Left ventricle myocardium inferior (tissue), 1 donor: ENCODE measurements at regions not wholly inside any gene's neighbourhood (a gene's known extent, or its start where the extent isn't known, plus 50 kb on each side); places are given as distances from the start of the nearest gene placed in this dataset.
"Not testable (repeated sequence)": the region's sequence is repeated elsewhere in the genome, so short reads cannot be mapped to it uniquely, and the experiment has no call there.

ENCODE experiments used
- DNase-seq: peaks from one replicate; pipeline ENCODE4 v3.0.0-alpha.2; 2020
- H3K27ac ChIP-seq: fragments of 200-600 bp; replicated peaks from 2 replicates; pipeline ENCODE4 v1.8.0; 2021
- H3K27me3 ChIP-seq: fragments of 200-600 bp; 2 replicates; pipeline ENCODE4 v1.8.0; 2021; ENCODE audit warnings: low read depth
- H3K36me3 ChIP-seq: fragments of 200-600 bp; 2 replicates; pipeline ENCODE4 v1.8.0; 2021
- H3K4me1 ChIP-seq: fragments of 200-600 bp; 2 replicates; pipeline ENCODE4 v1.8.0; 2021
- H3K4me3 ChIP-seq: fragments of 200-600 bp; 2 replicates; pipeline ENCODE4 v1.8.0; 2021; ENCODE audit warnings: mild to moderate bottlenecking, moderate library complexity
- H3K9me3 ChIP-seq: fragments of 200-600 bp; replicated peaks from 2 replicates; pipeline ENCODE4 v1.8.0; 2021
- CTCF ChIP-seq: fragments of 200-600 bp; IDR thresholded peaks from 2 replicates; pipeline ENCODE4 v1.8.0; 2021; ENCODE audit warnings: antibody characterized with exemption, mild to moderate bottlenecking, borderline replicate concordance
- intact Hi-C: fragments of 100-400 bp; cut with micrococcal nuclease; formaldehyde crosslinking; loops from one replicate; pipeline ENCODE4 v1.11.0; 2022
- donor health status: DM: no; HTN: yes; CAD: no; lungs with severe emphysema.

- H3K27me3 ChIP-seq = no peaks in the 10 kb centered on the region
- no peak for TF ChIP-seq CTCF
- H3K4me1 ChIP-seq = no peaks in the 10 kb centered on the region
- no peak overlapping the region for H3K4me3 ChIP-seq
- no peak for DNase-seq
- intact Hi-C loops = no loop called here
- no peak overlapping the region for H3K27ac ChIP-seq
- no peaks in the 10 kb centered on the region for H3K9me3 ChIP-seq
- H3K36me3 ChIP-seq = no peaks in the 10 kb centered on the region
Measured at GRCh38 chr14:38547961-38548490, 292.1 kb upstream of the CLEC14A start.

DNA sequence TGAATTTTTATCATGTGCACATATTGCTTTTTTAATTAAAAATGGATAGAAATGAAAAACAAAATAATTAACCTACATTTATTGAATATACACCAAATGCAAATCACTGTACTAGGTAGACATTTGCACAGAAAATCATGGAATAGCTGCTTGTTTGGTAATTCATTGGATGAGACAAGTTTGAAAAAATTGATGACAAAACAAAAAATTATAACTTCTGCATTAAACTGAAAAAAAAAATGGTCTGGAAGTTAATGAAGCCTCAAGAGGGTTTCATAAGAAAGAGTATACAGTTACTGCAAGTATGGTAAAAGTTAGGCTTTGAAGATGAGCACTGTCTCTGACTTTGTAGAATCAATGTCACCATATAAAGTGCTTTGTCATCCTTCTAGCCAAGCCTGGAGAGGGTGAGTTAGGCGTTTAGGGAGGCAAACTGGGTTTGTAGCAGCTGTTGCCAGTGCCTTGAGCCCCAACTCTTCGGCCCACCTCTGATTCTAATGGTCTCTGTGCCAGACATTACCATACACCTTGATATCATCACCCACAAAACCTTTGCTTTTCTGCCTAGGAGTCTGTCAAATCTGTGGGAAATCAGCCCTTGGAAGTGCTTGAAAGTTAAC, 291.1 kb upstream of the CLEC14A start:
- H3K27me3 ChIP-seq = no peaks in the 10 kb centered on the region
- no peak overlapping the region for H3K27ac ChIP-seq
- no peak overlapping the region for H3K4me3 ChIP-seq
- no peaks in the 10 kb centered on the region for H3K9me3 ChIP-seq
- no peak for DNase-seq
- intact Hi-C loops = no loop called here
- no peak for TF ChIP-seq CTCF
- H3K36me3 ChIP-seq = no peaks in the 10 kb centered on the region
- H3K4me1 ChIP-seq = no peaks in the 10 kb centered on the region

GRCh38 chr14:38544776-38545175, 288.9 kb upstream of the CLEC14A start:
- Histone ChIP-seq H3K9me3 (no peaks in the 10 kb centered on the region), H3K4me1 (no peaks in the 10 kb centered on the region)
- intact Hi-C loops = no loop called here

GRCh38 chr14:38543851-38544250, 288.0 kb upstream of the CLEC14A start:
- intact Hi-C loops = not testable (repeated sequence)

More at GRCh38 chr14:38544776-38545175, 288.9 kb upstream of the CLEC14A start:
- Histone ChIP-seq H3K27me3 (no peaks in the 10 kb centered on the region), H3K4me3 (no peak overlapping the region), H3K36me3 (no peaks in the 10 kb centered on the region), H3K27ac (no peak overlapping the region)
- DNase-seq = no peak
- no peak for TF ChIP-seq CTCF

GRCh38 chr14:38538053-38538452, 282.2 kb upstream of the CLEC14A start:
- H3K27ac ChIP-seq, H3K4me1 ChIP-seq, H3K36me3 ChIP-seq, H3K27me3 ChIP-seq, intact Hi-C loops, H3K4me3 ChIP-seq, H3K9me3 ChIP-seq, DNase-seq: not testable (repeated sequence)

More at GRCh38 chr14:38543851-38544250, 288.0 kb upstream of the CLEC14A start:
- not testable (repeated sequence) for H3K9me3 ChIP-seq, H3K27me3 ChIP-seq, H3K27ac ChIP-seq, H3K4me3 ChIP-seq, DNase-seq, H3K36me3 ChIP-seq, H3K4me1 ChIP-seq

DNA sequence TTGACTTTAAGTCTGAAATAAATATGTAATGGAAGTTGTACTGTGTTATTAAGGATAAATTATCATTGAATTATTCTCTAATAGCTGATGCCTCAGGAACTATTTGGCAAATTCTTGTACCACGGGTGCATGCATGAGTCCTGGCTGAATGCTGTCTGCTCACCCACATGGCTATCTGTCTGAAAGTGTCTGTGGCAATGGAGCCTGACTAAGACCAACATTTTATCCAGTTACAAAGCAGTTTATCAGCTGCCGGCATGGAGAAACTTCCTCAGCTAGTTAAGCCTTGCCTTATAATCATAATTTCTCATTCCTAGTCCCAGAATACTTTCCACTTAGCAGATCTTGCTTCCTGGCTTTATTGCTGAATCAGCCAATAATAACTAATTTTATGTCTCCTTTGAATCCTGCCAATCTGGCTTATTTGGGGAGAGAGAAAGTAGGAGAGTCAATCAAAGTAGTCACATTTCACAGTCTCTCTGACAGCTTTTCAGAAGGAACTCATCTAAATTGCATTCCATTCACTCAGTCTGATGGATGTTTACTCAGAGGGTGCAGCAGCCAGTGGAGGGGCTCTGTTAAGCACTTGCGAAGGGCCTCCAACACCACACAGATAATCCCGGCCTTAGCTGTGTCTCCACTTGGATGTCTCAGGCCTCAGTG, 280.6 kb upstream of the CLEC14A start:
- no peaks in the 10 kb centered on the region for H3K27me3 ChIP-seq
- DNase-seq = no peak
- H3K9me3 ChIP-seq = no peaks in the 10 kb centered on the region
- H3K4me1 ChIP-seq = no peaks in the 10 kb centered on the region
- no peak overlapping the region for H3K27ac ChIP-seq
- H3K4me3 ChIP-seq = no peak overlapping the region
- TF ChIP-seq CTCF = no peak
- H3K36me3 ChIP-seq = no peaks in the 10 kb centered on the region
- intact Hi-C loops = no loop called here
